ENCODE measurements at regions not wholly inside any gene's neighbourhood (a gene's known extent, or its start where the extent isn't known, plus 50 kb on each side); places are given as distances from the start of the nearest gene placed in this dataset.

- no peak for TF ChIP-seq EZH2 (IDR thresholded peaks at IDR 0.05; ENCODE audit: borderline replicate concordance, low read depth, low read length, poor library complexity, severe bottlenecking)
- TF ChIP-seq, protein P1, sequence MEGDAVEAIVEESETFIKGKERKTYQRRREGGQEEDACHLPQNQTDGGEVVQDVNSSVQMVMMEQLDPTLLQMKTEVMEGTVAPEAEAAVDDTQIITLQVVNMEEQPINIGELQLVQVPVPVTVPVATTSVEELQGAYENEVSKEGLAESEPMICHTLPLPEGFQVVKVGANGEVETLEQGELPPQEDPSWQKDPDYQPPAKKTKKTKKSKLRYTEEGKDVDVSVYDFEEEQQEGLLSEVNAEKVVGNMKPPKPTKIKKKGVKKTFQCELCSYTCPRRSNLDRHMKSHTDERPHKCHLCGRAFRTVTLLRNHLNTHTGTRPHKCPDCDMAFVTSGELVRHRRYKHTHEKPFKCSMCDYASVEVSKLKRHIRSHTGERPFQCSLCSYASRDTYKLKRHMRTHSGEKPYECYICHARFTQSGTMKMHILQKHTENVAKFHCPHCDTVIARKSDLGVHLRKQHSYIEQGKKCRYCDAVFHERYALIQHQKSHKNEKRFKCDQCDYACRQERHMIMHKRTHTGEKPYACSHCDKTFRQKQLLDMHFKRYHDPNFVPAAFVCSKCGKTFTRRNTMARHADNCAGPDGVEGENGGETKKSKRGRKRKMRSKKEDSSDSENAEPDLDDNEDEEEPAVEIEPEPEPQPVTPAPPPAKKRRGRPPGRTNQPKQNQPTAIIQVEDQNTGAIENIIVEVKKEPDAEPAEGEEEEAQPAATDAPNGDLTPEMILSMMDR (conservative IDR thresholded peaks at IDR 0.05; ENCODE audit: low read depth, low read length): no peak
Observed at GRCh38 chr5:135194126-135194488, 160.1 kb upstream of the PITX1 start.
